Fibroblast of pulmonary artery (primary cell): ENCODE measurements at regions not wholly inside any gene's neighbourhood (a gene's known extent, or its start where the extent isn't known, plus 50 kb on each side); places are given as distances from the start of the nearest gene placed in this dataset.

Experiments
- DNase-seq: peaks from one replicate; pipeline ENCODE4 v3.0.0-alpha.2; 2010; ENCODE audit warnings: low read depth
- H3K4me3 ChIP-seq: replicated peaks from 2 replicates; pipeline ENCODE4 v1.5.1; 2011; ENCODE audit warnings: low read depth, mild to moderate bottlenecking, control low read depth, low read length, moderate library complexity
- CTCF ChIP-seq: IDR thresholded peaks from 2 replicates; pipeline ENCODE4 v1.5.1; 2011; ENCODE audit warnings: mild to moderate bottlenecking, control low read depth, low read length, inconsistent platforms; ENCODE audit errors: missing control alignments

- no peak overlapping the region for H3K4me3 ChIP-seq
- TF ChIP-seq CTCF, result no peak
- no peak for DNase-seq
These were observed 231.0 kb upstream of the ADGRL2 start for GRCh38 chr1:81569761-81570160.

GRCh38 chr1:81563632-81564031 lies 237.1 kb upstream of the ADGRL2 start:
- no peak overlapping the region for H3K4me3 ChIP-seq
- no peak for TF ChIP-seq CTCF
- DNase-seq, result no peak

- no peak overlapping the region for H3K4me3 ChIP-seq
- TF ChIP-seq CTCF, result no peak
These were observed 237.8 kb upstream of the ADGRL2 start for GRCh38 chr1:81562934-81563333.

GRCh38 chr1:81560629-81561028 lies 240.1 kb upstream of the ADGRL2 start:
- no peak for DNase-seq
- no peak for TF ChIP-seq CTCF
- no peak overlapping the region for H3K4me3 ChIP-seq

More at GRCh38 chr1:81562934-81563333, 237.8 kb upstream of the ADGRL2 start:
- no peak for DNase-seq

- DNase-seq, result peak; percentile 24
- H3K4me3 ChIP-seq, result no peak overlapping the region
- peak; percentile 36 for TF ChIP-seq CTCF
These were observed 240.9 kb upstream of the ADGRL2 start for GRCh38 chr1:81559662-81560350.

- peak; percentile 25 for DNase-seq
- TF ChIP-seq CTCF, result no peak
- H3K4me3 ChIP-seq, result no peak overlapping the region
These were observed 242.2 kb upstream of the ADGRL2 start for GRCh38 chr1:81558291-81559076.
